ENCODE measurements at regions not wholly inside any gene's neighbourhood (a gene's known extent, or its start where the extent isn't known, plus 50 kb on each side); places are given as distances from the start of the nearest gene placed in this dataset.

DNA sequence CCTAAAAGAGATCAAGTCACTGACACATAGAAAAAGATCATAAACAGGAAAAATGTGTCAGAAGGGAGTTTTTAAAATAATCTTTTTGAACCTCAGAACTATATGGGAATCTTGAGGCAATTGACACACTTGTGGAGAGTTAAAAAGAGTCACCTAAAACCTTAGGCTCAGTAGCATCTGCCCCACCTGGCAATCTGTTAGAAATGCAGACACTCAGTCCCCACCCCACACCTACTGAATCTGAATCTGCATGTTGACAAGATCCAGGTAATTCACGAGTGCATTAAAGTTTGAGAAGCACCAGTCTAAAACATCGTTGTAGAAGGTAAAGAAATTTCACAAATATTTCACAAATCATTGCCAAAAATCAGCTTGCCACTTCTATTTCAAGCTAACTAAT lies 388.3 kb downstream of the NR2F1-AS1 start:
- DNase-seq = no peak
- no peak overlapping the region for H3K27ac Mint-ChIP-seq (ENCODE audit: unreplicated experiment)
- no peaks in the 10 kb centered on the region for H3K9me3 Mint-ChIP-seq (ENCODE audit: unreplicated experiment)
- no peak overlapping the region for H3K4me3 Mint-ChIP-seq (ENCODE audit: unreplicated experiment)
- H3K4me1 Mint-ChIP-seq (ENCODE audit: low read depth, unreplicated experiment) = no peaks in the 10 kb centered on the region
- no peaks in the 10 kb centered on the region for H3K36me3 Mint-ChIP-seq (ENCODE audit: unreplicated experiment)
- no peaks in the 10 kb centered on the region for H3K27me3 Mint-ChIP-seq (ENCODE audit: unreplicated experiment)
- TF ChIP-seq, protein P1, sequence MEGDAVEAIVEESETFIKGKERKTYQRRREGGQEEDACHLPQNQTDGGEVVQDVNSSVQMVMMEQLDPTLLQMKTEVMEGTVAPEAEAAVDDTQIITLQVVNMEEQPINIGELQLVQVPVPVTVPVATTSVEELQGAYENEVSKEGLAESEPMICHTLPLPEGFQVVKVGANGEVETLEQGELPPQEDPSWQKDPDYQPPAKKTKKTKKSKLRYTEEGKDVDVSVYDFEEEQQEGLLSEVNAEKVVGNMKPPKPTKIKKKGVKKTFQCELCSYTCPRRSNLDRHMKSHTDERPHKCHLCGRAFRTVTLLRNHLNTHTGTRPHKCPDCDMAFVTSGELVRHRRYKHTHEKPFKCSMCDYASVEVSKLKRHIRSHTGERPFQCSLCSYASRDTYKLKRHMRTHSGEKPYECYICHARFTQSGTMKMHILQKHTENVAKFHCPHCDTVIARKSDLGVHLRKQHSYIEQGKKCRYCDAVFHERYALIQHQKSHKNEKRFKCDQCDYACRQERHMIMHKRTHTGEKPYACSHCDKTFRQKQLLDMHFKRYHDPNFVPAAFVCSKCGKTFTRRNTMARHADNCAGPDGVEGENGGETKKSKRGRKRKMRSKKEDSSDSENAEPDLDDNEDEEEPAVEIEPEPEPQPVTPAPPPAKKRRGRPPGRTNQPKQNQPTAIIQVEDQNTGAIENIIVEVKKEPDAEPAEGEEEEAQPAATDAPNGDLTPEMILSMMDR (IDR thresholded peaks at IDR 0.05; ENCODE audit: partially characterized antibody, unreplicated experiment) = no peak

DNA sequence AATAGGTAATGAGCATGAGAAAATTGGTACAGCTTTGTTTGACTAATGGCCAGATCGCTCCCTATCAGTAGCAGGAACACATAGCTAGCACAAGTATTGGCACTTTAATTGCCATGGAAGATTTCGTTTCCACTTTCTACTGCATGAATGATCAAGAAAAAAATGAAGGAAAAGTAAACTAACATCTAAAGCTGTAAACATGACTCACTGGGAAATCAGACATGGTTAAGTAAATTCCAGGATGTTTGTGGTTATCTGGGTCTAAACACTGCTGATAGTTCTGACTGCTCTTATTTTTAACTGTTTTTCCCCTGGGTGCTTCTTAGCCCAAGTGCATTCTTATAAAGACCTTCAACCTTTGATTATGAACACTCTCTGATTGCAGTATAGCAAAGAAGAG lies 388.9 kb downstream of the NR2F1-AS1 start:
- no peaks in the 10 kb centered on the region for H3K4me1 Mint-ChIP-seq (ENCODE audit: low read depth, unreplicated experiment)
- H3K27me3 Mint-ChIP-seq (ENCODE audit: unreplicated experiment) = no peaks in the 10 kb centered on the region
- no peaks in the 10 kb centered on the region for H3K36me3 Mint-ChIP-seq (ENCODE audit: unreplicated experiment)
- H3K27ac Mint-ChIP-seq (ENCODE audit: unreplicated experiment) = no peak overlapping the region
- TF ChIP-seq, protein P1 (IDR thresholded peaks at IDR 0.05; ENCODE audit: partially characterized antibody, unreplicated experiment) = no peak
- no peak overlapping the region for H3K4me3 Mint-ChIP-seq (ENCODE audit: unreplicated experiment)
- no peak for DNase-seq
- H3K9me3 Mint-ChIP-seq (ENCODE audit: unreplicated experiment) = no peaks in the 10 kb centered on the region

DNA sequence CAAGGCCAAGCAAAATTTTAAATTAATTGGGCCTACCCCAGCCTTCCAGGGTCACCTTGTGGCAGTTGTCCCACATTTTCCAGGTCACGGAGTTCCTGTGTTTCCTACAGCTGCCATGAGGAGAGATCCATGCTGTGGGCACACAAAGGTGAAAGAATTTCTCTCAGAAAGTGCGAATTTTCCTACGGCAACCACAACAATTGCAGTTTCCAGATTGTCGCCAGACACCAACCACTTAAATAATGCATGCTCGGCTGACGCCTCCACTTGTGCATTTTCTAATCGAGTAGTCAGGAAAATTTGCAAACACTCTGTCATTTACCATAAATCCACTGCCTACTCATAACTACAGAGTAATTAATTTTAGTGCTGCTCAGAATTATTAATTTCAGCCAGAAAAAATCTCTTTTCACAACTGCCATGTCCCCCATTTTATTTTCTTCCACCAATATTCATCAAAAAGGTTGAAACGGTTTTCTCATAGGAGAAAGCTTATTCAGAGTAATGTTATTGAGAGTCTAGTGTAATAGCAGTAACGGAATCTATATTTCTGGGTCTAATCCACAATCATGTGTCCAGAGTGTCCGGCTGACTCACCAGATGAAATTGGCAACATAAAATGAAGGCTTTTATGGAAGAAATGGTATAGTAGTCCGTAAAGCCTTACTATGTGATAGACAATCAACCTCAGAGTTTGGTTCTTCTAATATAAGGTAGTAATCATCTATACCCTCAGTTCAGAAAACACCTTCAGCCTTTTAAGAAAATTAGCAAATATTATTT lies 389.8 kb downstream of the NR2F1-AS1 start:
- Mint-ChIP-seq H3K9me3 (ENCODE audit: unreplicated experiment) (no peaks in the 10 kb centered on the region), H3K27ac (ENCODE audit: unreplicated experiment) (no peak overlapping the region), H3K4me3 (ENCODE audit: unreplicated experiment) (no peak overlapping the region), H3K36me3 (ENCODE audit: unreplicated experiment) (no peaks in the 10 kb centered on the region), H3K27me3 (ENCODE audit: unreplicated experiment) (no peaks in the 10 kb centered on the region), H3K4me1 (ENCODE audit: low read depth, unreplicated experiment) (no peaks in the 10 kb centered on the region)
- TF ChIP-seq, protein P1 (IDR thresholded peaks at IDR 0.05; ENCODE audit: partially characterized antibody, unreplicated experiment) = no peak
- no peak for DNase-seq

DNA sequence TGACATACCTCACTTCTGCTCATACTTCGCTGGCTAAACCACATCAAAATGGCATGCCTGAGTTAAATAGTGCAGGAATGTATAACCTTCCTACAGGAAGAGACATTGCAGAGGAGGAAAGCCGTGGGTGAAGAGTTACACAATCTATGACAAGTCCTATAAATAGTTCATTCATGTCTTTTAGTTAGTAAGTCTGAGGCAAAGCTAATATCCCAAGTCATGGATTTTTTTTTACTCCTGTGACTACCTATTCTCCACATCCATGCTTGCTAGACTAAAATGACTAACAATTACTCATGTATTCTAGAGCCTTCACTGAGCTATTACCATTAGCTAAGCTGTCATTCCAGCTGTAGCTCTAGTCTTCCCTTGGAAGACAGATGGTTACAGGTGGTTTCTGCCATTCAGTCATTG lies 391.3 kb downstream of the NR2F1-AS1 start:
- DNase-seq = no peak
- Mint-ChIP-seq H3K4me3 (ENCODE audit: unreplicated experiment) (no peak overlapping the region), H3K27ac (ENCODE audit: unreplicated experiment) (no peak overlapping the region), H3K36me3 (ENCODE audit: unreplicated experiment) (no peaks in the 10 kb centered on the region), H3K27me3 (ENCODE audit: unreplicated experiment) (no peaks in the 10 kb centered on the region), H3K9me3 (ENCODE audit: unreplicated experiment) (no peaks in the 10 kb centered on the region), H3K4me1 (ENCODE audit: low read depth, unreplicated experiment) (no peaks in the 10 kb centered on the region)
- TF ChIP-seq, protein P1 (IDR thresholded peaks at IDR 0.05; ENCODE audit: partially characterized antibody, unreplicated experiment) = no peak

DNA sequence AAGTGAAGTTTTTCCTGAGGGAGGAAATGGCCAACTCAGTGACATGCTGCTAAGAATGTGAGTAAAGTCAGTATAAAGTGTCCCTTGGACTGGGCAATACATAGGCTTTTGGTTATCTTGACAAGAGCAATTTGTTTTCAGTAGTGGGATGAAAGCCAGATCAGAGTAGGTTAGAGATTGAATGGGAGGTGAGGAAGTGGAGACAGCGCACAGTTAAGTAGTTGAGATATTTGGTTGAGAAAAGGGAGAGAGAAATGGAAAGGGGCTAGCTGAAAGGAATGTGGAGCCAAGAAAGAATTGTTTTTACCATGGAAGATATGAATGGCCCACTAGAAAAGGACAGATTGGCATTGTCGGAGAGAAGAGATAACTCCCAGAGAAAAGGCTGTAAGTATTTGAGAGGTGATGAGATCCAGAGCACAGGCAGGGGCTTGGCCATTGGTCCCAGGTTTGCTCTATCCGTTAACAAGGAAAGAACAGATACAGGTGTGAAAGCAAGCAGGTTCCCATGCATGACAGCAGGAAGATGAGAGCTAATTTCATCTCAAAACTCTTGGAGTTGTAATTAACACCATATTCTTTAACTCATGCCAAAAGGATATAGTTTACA lies 392.0 kb downstream of the NR2F1-AS1 start:
- Mint-ChIP-seq H3K4me3 (ENCODE audit: unreplicated experiment) (no peak overlapping the region), H3K36me3 (ENCODE audit: unreplicated experiment) (no peaks in the 10 kb centered on the region), H3K27me3 (ENCODE audit: unreplicated experiment) (no peaks in the 10 kb centered on the region), H3K4me1 (ENCODE audit: low read depth, unreplicated experiment) (no peaks in the 10 kb centered on the region), H3K27ac (ENCODE audit: unreplicated experiment) (no peak overlapping the region), H3K9me3 (ENCODE audit: unreplicated experiment) (no peaks in the 10 kb centered on the region)
- no peak for DNase-seq
- TF ChIP-seq, protein P1 (IDR thresholded peaks at IDR 0.05; ENCODE audit: partially characterized antibody, unreplicated experiment) = no peak

Measured in glutamatergic neuron (in vitro differentiated cells).